HG02870 (cell line): ENCODE measurements at regions not wholly inside any gene's neighbourhood (a gene's known extent, or its start where the extent isn't known, plus 50 kb on each side); places are given as distances from the start of the nearest gene placed in this dataset.

Source experiments
- ATAC-seq: cut with Tn5 transposase; IDR thresholded peaks from one replicate; pipeline ENCODE4 v1.9.1; 2021; ENCODE audit warnings: mild to moderate bottlenecking, moderate library complexity; ENCODE audit not compliant: unreplicated experiment

DNA sequence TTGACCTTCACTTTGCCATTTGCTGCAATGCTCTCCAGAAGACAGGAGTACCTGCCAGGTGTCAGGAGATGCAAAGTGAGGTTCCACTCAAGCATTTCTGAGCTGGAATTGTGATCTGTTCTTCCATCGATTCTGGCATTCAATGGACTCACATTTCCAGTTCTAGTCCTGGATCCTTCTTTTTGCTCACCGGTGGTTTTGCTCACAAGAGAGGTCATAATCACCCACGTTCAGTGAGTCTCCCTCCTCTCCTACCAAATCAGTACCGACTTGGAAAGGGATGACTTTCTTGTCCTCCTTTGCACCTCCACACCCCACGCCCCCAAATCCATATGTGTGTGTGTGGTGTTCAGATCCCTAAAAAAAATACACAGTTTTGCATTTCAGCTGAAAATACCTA, 206.7 kb upstream of the IGF1R start:
- ATAC-seq = no peak

DNA sequence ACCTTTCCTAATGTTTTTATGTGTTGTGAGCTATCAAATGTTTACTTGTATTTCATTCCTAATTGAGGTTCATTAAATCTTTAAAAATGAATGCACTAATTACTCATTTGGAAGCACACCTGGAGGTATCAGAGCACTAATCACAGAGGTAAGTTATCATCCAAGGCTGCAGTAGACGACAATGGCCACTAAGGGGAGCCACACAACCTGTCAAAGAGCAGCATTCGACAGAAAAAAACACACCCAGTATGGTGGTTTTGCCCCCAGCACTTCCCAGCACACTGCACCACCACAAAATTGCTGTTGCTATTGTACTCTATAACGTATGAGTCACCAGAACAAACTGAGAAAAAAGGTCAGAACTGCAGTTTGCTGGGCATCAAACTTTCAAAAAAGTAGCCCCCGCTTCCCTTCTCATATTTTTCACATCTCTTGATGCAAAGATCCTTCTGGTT, 205.9 kb upstream of the IGF1R start:
- peak; percentile 70 for ATAC-seq

DNA sequence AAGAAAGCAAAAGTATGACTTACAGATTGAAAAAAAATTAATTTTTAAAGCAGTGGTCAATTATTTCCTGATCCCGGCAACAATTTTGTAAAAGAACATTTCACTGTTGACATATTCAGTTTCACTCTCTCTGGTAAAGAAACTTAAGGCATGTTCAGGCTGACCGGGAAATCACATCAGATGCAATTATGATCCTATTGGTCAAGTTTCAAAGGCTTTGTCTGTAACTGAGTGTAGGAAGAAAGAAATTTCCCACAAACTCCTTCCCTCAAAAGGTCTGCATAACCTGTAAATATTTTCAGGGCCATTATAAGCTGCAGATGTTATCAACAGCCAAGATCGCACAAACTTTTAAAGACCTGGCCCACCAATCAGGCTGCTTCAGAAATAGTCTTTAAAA, 205.4 kb upstream of the IGF1R start:
- no peak for ATAC-seq

DNA sequence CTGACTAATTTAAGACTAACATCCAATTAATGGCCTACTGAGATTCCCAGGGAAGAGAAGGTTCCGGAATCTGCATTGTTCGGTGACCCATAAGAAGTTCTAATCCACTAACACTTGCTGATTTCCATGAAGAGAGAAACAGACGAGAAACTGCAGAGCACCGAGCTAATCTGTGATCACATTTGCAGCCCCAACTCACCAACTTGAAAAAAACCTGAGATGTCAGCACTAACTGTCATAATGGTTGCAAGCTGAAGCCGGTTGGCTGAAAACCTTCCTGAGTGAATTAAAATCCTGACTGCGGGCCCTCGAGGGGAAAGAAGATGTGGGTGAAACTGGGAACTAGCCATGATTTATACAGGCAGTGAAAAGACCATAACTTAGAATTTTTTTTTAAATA, 204.8 kb upstream of the IGF1R start:
- no peak for ATAC-seq

DNA sequence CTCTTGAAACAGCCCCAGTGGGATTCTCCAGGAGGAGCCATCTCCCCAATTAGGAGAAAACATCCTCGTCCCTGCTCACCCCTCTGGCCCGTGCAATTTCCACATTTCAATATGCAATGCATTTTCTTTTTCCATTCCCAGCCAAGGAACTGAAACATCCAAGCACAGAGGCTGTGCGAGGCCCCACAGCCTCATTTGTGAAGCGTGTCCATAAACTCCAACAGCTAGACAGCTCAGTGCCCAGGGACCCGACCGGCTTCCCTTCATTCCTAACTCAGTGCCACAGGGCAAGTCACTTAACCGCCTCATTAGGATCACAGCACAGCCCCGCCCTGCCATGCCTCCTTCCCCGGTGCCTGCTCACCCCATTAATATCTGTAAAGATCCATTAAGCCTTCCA, 204.2 kb upstream of the IGF1R start:
- no peak for ATAC-seq

DNA sequence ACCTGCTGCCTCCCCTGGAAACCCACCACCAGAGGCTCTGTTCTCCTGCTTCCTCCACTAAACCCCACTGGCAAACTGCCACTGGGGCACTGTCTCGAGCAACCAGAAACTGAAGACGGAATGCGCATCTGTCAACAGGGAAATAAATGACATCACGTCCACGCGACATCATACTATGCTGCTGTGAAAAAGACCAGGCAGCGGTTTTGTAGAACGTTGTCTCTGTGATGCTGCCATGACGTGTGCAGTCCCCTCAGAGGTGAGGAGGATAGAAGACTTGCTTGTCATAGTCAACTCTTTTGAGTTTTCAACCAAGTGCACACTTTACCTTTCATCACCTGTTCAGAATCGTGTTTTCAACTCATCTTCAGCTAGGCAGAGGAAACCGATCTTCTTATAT, 203.0 kb upstream of the IGF1R start:
- no peak for ATAC-seq

DNA sequence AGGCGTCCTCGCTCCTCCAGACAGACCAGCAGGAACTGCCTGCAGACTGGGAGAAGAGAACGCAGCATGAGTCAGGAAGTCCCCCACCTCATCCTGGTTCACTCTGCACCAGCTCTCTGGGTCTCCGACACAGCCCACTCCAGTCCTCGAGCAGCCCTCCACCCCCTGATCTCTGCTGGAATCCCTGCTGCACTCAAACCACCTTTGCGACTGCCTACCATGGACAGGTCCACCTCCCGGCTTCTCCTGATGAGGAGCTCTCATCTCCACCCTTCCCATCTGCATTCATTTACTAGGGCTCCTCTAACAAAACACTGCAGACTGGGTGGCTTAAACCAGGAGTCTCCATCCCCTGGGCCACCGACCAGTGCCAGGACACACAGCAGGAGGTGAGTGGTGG, 202.3 kb upstream of the IGF1R start:
- ATAC-seq = no peak

DNA sequence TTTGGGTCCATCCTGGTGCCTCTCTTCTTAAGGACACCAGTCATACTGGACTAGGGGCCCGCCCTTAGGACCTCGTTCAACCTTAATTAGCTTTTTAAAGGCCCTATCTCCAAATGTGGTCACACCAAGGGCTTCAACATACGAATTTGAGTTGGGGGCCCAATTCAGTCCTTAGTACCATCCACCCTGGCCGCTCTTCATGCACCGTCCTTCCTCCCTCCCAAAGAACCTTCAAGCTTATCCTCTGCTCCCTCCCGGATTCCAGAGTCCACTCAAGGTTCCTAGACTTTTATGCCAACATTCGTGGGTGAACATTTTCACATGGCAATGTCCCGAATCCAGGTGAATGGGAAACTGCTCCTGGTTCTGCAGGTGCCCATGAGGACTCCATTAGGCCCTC, 201.3 kb upstream of the IGF1R start:
- ATAC-seq = no peak

DNA sequence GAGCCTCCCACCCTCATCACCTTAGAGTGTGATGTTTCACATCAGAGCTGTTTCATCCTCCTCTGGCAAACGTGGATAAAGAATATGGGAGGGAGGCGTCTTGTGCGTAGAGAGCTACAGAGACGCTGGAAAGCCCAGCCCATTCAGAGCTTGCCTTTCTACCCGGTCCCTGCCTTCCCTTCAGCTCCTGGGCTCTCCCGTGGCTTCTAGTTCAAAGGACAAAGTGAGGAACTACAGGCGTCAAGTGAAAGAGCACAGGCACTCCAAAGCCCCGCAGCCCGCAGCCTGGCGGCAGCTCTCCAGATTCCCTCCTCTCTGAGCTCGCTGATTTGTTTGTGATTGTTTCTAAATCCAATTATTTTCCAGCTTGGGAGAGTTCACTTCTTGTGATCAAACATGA, 197.1 kb upstream of the IGF1R start:
- ATAC-seq = no peak

DNA sequence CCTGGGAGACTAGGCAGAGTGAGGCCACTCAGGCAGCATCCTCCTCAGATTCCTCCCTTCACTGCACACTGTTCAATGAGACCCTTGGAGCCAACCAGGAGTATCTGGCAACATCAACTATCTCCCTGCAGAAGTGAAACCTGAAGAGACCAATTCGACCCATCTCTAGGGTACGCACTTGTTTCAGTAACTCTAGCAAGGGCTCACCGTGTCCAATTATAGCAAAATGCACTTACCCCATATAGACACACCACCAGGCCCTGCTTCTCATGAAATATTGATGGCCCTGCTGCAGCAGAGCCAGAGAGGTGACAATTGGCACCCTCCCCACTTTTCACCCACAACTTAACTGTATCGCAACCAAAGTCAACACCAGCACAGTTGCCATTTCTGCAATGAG, 196.1 kb upstream of the IGF1R start:
- ATAC-seq = no peak

DNA sequence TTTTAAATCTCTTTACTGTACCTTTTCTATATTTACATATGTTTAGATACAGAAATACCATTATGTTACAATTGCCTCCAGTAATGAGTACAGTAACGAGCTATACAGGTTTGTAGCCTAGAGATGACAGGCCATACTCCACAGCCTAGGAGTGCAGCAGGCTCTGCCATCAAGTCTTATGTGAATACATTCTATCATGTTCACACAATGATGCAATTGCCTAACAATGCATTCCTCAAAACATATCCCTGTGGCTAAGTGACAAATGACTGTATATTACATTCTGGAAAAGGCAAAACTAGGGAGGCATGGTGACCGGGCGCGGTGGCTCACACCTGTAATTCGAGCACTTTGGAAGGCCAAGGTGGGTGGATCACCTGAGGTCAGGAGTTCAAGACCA, 192.4 kb upstream of the IGF1R start:
- ATAC-seq = no peak

DNA sequence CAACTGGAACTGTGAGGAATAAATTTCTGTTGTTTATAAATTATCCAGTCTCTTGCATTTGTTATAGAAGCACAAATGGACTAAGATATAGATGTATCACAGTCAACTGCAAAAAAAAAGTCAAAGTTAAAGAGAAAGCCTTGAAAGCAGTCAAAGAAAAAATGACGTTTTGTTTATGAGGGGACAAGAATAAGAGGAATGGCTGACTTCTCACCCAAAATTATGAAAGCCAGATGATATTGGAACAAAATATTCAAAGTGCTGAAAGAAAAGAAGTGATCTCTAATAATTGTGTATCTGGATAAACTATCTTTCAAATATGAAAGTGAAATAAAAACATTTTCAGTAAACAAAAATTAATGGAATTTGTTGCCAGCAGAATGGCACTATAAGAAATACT, 171.8 kb upstream of the IGF1R start:
- no peak for ATAC-seq

DNA sequence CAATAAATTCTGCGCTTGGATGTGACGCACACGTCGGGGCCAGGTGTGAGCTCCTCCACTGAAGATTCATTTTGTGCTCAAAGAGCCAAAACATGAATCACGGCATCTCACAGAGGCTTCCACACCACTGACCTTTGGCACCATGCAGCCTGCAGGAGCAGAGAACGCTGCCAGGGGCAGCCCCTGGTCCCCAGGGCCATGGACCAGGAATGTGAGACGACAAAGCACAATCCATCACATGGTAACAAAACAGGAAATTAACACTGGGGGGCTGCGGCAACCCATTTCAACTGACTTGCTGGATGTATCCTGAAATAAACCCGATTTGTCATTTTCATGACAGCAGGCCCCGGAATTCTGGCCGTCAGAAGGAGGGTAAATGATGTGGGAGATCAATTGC, 167.5 kb upstream of the IGF1R start:
- no peak for ATAC-seq

DNA sequence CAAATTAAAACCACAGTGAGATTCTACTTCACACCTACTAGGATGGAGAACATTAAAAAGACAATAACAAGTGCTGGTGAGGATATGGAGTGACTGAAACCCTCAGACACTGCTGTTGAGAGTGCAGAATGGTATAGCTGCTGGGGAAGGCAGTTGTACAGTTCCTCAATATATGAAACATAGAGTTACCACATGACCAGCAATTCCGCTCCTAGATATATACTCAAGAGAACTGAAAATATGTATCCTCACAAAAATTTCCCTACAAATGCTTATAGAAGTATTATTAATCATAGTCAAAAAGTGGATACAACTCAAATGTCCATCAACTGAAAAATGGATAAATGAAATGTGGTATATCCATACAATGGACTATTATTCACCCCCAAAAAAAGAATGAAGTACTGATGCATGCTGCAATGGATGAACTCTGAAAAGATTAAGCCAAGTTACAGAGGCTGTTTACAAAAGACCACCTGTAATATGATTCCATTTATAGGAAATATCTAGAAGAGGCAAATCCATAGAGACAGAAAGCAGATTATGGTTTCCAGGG, 164.7 kb upstream of the IGF1R start:
- no peak for ATAC-seq

DNA sequence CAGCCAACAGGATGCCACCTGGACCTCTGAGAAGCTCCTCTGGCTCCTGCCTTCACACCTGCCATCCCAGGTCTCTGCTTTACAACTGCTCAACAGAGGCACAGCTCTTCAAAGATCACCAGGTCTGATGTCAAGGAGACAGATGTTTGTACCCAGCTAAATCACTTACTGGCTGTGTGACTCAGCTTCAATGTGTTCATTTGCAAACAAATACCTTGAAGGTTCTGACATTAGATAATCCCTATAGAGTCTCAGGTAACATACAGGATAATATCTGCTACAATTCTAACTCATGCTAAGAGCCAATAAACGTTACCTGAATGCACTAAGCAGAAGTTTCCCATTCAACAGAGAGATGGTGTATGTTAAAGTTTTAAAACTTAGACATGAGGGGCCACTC, 163.4 kb upstream of the IGF1R start:
- no peak for ATAC-seq

DNA sequence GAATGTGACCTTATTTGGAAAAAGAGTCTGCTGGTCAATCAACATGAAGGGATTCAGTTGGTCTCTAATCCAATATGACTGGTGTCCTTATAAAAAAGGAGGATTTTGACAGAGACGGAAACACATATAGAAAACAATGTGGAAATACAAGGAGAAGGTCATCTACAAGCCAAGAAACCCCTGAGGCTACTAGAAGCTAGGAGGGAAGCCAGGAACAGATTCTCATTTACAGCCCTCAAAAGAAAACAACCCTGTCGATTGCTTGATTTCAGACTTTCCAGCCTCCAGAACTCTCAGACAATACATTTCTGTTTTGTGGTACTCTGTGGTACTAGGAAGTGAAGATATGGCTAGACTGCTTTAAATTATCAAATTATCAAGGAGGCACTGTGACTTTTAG, 162.9 kb upstream of the IGF1R start:
- no peak for ATAC-seq

DNA sequence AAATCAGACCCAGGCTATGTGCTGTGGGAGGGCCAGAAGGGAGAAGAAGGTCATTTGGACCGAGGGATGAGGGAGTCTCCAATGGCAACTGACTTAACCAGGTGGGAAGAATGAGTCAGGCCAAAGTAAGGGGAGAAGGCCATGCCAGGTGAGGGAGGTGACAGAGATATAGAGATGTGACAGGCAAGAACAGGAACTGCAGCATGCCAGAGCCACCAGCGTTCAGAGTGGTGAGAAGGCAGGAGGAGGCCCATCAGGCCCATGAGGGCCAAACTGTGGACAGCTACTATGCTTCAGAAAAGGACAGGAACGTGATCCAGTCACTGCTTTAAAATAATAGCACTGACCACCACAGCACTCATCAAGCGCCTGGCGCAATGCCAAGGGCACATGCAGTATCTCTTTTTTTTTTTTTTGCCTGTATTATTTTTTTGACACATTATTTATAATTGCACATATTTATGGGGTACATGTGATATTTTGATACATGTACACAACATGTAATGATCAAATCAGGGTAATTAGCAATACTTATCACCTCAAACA, 154.3 kb upstream of the IGF1R start:
- no peak for ATAC-seq

DNA sequence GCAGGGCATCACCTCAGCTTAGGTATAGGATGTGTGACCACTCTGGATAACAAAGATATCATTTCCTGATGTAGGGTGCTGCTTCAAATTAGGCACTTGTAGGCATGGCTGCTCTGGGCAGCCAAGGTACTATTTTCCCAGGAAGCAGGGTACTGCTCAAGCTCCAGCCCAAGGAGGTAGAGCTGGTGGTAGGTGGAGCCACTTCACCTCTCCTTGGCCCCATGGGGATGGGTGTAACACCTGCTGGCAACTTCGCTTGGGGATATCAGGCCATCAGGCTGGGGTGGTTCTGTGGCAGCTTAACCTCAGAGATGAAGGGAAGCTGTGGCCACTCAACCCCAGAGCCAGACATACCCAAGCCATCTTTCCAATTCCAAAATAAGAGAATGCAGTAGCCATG, 147.1 kb upstream of the IGF1R start:
- ATAC-seq = no peak

DNA sequence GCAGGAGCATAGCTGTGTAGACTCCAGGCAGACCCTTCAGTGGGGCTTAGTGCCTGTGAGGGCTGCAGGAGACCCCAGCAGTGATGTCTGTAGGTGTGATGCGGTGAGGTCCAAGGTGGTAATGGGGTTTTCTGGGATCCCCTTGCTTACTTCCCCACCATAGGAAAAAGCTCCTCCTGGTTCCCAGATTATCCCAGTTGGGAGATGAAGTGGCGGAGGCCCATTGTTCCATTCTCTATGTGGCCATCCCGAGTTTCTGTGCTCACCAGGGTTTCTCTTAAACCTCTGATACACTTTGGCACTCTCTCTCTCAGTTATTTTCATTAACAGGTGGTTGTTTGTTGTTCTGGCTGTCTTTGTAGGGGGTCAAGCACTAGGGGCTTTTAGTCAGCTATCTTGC, 146.7 kb upstream of the IGF1R start:
- no peak for ATAC-seq

DNA sequence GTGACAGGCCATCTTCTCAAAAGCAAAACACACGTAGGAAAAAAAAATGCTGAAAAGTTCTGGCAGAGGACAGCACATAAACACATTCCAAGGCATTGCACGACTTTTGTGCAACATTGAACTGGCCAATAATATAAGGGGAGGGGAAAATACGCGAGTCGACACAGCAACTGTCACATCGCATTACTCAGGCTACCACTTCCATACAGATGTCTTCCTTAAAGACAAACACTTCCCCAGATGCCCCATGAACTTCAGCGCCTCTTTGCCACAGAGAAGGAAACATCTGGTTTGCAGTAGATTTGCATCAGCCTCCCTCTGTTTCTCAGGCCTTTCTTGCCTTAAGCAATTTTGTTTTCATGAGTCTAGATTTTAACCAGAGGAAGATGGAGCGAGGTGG, 144.4 kb upstream of the IGF1R start:
- ATAC-seq = no peak

DNA sequence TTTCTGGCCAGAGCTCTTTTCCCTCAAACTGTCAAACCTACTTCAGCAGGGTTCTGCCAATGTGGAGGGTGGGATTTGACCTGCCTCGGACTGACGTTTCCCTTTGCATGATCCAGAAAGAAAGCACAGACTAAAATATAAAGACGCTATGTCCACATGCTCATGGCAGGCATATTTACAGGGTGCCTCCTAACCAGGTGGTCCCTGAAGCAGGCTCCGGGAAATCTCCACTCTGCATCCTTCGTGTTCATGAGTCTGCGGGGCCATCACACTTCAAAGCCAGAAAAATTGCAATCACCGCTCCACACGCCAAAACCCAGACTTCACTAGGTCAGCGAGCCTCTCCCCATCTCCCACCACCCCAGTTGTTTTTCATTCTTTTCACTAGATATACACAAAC, 143.3 kb upstream of the IGF1R start:
- ATAC-seq = no peak

DNA sequence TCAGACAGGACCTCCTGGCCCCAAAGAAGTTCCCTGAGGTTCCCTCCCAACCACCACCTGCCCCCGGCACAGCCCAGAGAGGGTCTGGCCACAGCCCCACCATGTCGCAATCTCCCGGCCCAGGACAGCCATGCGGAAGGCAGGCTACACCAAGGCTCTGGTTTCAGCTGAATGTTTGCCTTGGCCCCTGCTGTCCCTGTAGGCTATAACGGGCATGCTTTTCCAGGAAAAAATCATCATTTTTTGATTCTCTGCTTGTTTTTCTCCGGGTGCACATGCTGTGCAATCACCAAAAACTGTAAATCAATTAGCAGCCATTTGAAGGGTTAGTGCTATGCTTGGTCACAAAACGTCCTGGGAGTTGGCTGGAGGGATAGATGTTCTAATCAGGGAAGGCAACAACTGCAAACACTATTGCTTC, 142.7 kb upstream of the IGF1R start:
- no peak for ATAC-seq

DNA sequence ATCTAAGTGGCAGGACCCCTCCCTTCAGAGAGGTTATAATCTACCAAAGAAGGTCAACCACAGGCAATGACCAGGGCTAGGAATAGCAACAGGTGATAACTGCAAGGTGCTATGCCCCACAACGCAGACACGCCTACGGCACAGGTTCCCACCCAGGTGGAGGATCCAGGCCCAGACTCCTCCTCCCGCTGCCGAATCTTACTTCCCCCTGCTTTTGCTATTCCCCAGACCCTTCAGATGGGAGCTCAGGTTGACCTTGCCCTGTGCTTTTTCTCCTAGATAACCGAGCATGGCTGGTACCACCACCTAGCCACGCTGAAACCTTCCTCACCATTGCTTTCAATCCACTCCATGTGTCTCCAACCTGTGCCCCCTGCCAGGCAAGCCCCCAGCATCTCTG, 142.2 kb upstream of the IGF1R start:
- no peak for ATAC-seq
